ENCODE measurements at regions not wholly inside any gene's neighbourhood (a gene's known extent, or its start where the extent isn't known, plus 50 kb on each side); places are given as distances from the start of the nearest gene placed in this dataset.

DNA sequence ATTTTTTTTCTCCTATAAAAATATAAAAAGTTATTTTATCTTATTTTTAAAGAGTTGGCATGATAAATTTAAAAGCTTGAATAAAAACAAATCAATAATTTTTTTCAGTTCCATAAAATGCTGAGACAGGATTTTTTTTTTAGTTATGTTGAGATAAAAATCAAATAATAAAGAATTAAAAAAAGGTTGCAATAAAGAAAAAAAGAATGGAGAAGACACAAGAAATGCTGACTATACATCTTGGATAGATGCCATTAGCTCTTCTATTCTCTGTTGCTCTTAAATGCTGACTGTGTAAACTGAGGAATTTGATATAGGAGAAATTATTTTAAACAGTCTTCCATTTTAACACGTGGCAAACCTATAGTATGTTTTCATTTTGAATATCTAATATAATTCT, 2298.5 kb downstream of the MRPL39 start:
- Histone ChIP-seq H3K27me3 (ENCODE audit: control insufficient read depth, insufficient read depth, low read length) (no peaks in the 10 kb centered on the region), H3K4me3 (ENCODE audit: low read length) (no peak overlapping the region), H3K36me3 (ENCODE audit: control insufficient read depth, insufficient read depth, low read length) (no peaks in the 10 kb centered on the region), H3K4me1 (ENCODE audit: control insufficient read depth, insufficient read depth, low read length) (no peaks in the 10 kb centered on the region), H3K27ac (ENCODE audit: low read length) (no peak overlapping the region), H3K9me3 (ENCODE audit: control insufficient read depth, low read depth, low read length) (no peaks in the 10 kb centered on the region)
- WGBS (ENCODE audit: insufficient coverage, low lambda C conversion rate) = 44% methylated on average over 1 of the region's 1 CpG
- no peak for DNase-seq

- H3K27ac ChIP-seq (ENCODE audit: low read length) = no peak overlapping the region
- DNase-seq = no peak
- 0% methylated on average over 1 of the region's 1 CpG for WGBS (ENCODE audit: insufficient coverage, low lambda C conversion rate)
- H3K4me1 ChIP-seq (ENCODE audit: control insufficient read depth, insufficient read depth, low read length) = no peaks in the 10 kb centered on the region
- no peaks in the 10 kb centered on the region for H3K27me3 ChIP-seq (ENCODE audit: control insufficient read depth, insufficient read depth, low read length)
- no peaks in the 10 kb centered on the region for H3K36me3 ChIP-seq (ENCODE audit: control insufficient read depth, insufficient read depth, low read length)
- no peak overlapping the region for H3K4me3 ChIP-seq (ENCODE audit: low read length)
- H3K9me3 ChIP-seq (ENCODE audit: control insufficient read depth, low read depth, low read length) = no peaks in the 10 kb centered on the region
Measured at GRCh38 chr21:23307065-23307464, 2300.2 kb downstream of the MRPL39 start.

GRCh38 chr21:23292292-23292691, 2294.1 kb downstream of the NCAM2 start:
- 100% methylated on average over 1 of the region's 3 CpGs for WGBS (ENCODE audit: insufficient coverage, low lambda C conversion rate)
- Histone ChIP-seq H3K36me3 (ENCODE audit: control insufficient read depth, insufficient read depth, low read length) (no peaks in the 10 kb centered on the region), H3K27ac (ENCODE audit: low read length) (no peak overlapping the region), H3K4me1 (ENCODE audit: control insufficient read depth, insufficient read depth, low read length) (no peaks in the 10 kb centered on the region), H3K9me3 (ENCODE audit: control insufficient read depth, low read depth, low read length) (no peaks in the 10 kb centered on the region), H3K27me3 (ENCODE audit: control insufficient read depth, insufficient read depth, low read length) (no peaks in the 10 kb centered on the region), H3K4me3 (ENCODE audit: low read length) (no peak overlapping the region)
- DNase-seq = no peak

- peaks cover 2% of the 10 kb centered on the region for H3K9me3 ChIP-seq (ENCODE audit: control insufficient read depth, low read depth, low read length)
- no peaks in the 10 kb centered on the region for H3K36me3 ChIP-seq (ENCODE audit: control insufficient read depth, insufficient read depth, low read length)
- no peak overlapping the region for H3K27ac ChIP-seq (ENCODE audit: low read length)
- no peaks in the 10 kb centered on the region for H3K4me1 ChIP-seq (ENCODE audit: control insufficient read depth, insufficient read depth, low read length)
- H3K27me3 ChIP-seq (ENCODE audit: control insufficient read depth, insufficient read depth, low read length) = no peaks in the 10 kb centered on the region
- H3K4me3 ChIP-seq (ENCODE audit: low read length) = no peak overlapping the region
- WGBS (ENCODE audit: insufficient coverage, low lambda C conversion rate) = 100% methylated on average over 2 of the region's 2 CpGs
- no peak for DNase-seq
Measured at GRCh38 chr21:23281917-23282316, 2283.7 kb downstream of the NCAM2 start.

- Histone ChIP-seq H3K27ac (ENCODE audit: low read length) (no peak overlapping the region), H3K9me3 (ENCODE audit: control insufficient read depth, low read depth, low read length) (no peaks in the 10 kb centered on the region), H3K27me3 (ENCODE audit: control insufficient read depth, insufficient read depth, low read length) (no peaks in the 10 kb centered on the region), H3K36me3 (ENCODE audit: control insufficient read depth, insufficient read depth, low read length) (no peaks in the 10 kb centered on the region), H3K4me1 (ENCODE audit: control insufficient read depth, insufficient read depth, low read length) (no peaks in the 10 kb centered on the region), H3K4me3 (ENCODE audit: low read length) (no peak overlapping the region)
- DNase-seq = no peak
- no CpG with 5 or more reads among the region's 1 CpG for WGBS (ENCODE audit: insufficient coverage, low lambda C conversion rate)
Measured at GRCh38 chr21:23249760-23250159, 2251.6 kb downstream of the NCAM2 start.

DNA sequence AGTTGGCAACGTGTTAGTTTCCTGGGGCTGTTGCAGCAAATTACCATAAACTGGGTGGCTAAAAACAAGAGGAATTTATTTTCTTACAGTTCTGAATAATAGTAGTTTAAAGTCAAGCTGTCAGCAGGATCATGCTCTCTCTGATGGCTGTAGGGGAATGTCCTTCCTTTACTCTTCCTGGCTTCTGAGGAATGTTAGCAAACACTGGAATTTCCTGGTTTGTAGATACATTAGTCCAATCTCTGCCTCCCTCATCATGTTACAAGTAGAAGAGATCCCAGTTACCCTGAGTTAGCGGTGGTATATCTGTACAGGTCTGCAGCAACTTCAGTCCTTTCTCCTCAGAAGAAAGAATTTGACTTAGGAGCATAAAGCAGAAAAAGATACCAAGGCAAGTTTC, 2249.1 kb downstream of the NCAM2 start:
- Histone ChIP-seq H3K36me3 (ENCODE audit: control insufficient read depth, insufficient read depth, low read length) (no peaks in the 10 kb centered on the region), H3K9me3 (ENCODE audit: control insufficient read depth, low read depth, low read length) (no peaks in the 10 kb centered on the region), H3K27me3 (ENCODE audit: control insufficient read depth, insufficient read depth, low read length) (no peaks in the 10 kb centered on the region), H3K4me1 (ENCODE audit: control insufficient read depth, insufficient read depth, low read length) (no peaks in the 10 kb centered on the region), H3K27ac (ENCODE audit: low read length) (no peak overlapping the region), H3K4me3 (ENCODE audit: low read length) (no peak overlapping the region)
- DNase-seq = no peak
- WGBS (ENCODE audit: insufficient coverage, low lambda C conversion rate) = 80% methylated on average over 1 of the region's 2 CpGs

DNA sequence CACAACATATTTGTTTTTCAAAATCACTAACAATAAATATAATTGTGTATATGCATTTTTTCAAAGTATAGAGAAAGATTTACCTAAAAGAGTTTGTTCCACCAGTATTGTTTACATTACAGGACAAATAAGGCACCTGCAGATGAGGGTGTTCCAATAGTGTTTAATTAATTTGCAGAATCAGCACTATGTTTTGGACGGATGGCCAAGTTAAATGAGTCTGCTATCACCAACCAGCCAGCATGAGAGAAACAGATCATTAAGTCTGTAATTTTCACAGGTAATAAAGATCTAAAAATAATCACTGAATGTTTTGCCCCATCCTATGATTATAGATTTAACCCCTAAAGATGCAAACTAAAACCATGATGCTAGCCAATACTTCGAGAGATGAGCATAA, 2247.0 kb downstream of the NCAM2 start:
- Histone ChIP-seq H3K27ac (ENCODE audit: low read length) (no peak overlapping the region), H3K9me3 (ENCODE audit: control insufficient read depth, low read depth, low read length) (no peaks in the 10 kb centered on the region), H3K4me3 (ENCODE audit: low read length) (no peak overlapping the region), H3K36me3 (ENCODE audit: control insufficient read depth, insufficient read depth, low read length) (no peaks in the 10 kb centered on the region), H3K27me3 (ENCODE audit: control insufficient read depth, insufficient read depth, low read length) (no peaks in the 10 kb centered on the region), H3K4me1 (ENCODE audit: control insufficient read depth, insufficient read depth, low read length) (no peaks in the 10 kb centered on the region)
- 100% methylated on average over 1 of the region's 2 CpGs for WGBS (ENCODE audit: insufficient coverage, low lambda C conversion rate)
- DNase-seq = no peak

GRCh38 chr21:23223882-23224281, 2225.7 kb downstream of the NCAM2 start:
- 100% methylated on average over 1 of the region's 2 CpGs for WGBS (ENCODE audit: insufficient coverage, low lambda C conversion rate)

DNA sequence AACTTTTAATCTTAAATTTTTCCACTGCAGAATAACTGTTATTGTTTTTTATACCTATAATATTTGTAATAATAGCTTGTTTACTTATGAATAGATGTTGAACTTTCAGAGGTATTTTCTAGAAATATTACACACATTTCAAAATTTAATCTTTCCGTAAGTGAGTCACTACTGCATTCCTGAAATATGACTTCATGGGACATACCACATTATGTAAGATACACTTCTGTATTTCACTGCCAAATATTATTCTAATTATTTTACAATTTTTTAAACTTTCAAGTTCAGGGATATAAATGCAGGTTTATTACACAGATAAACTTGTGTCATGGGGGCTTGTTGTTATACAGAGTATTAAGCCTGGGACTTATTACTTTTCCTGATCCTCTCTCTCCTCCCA, 2220.5 kb downstream of the NCAM2 start:
- WGBS (ENCODE audit: insufficient coverage, low lambda C conversion rate) = 100% methylated on average over 1 of the region's 1 CpG
- Histone ChIP-seq H3K9me3 (ENCODE audit: control insufficient read depth, low read depth, low read length) (no peaks in the 10 kb centered on the region), H3K27ac (ENCODE audit: low read length) (no peak overlapping the region), H3K36me3 (ENCODE audit: control insufficient read depth, insufficient read depth, low read length) (no peaks in the 10 kb centered on the region), H3K4me1 (ENCODE audit: control insufficient read depth, insufficient read depth, low read length) (no peaks in the 10 kb centered on the region), H3K27me3 (ENCODE audit: control insufficient read depth, insufficient read depth, low read length) (no peaks in the 10 kb centered on the region), H3K4me3 (ENCODE audit: low read length) (no peak overlapping the region)
- no peak for DNase-seq

More at GRCh38 chr21:23223882-23224281, 2225.7 kb downstream of the NCAM2 start:
- Histone ChIP-seq H3K4me3 (ENCODE audit: low read length) (no peak overlapping the region), H3K27ac (ENCODE audit: low read length) (no peak overlapping the region), H3K4me1 (ENCODE audit: control insufficient read depth, insufficient read depth, low read length) (no peaks in the 10 kb centered on the region), H3K27me3 (ENCODE audit: control insufficient read depth, insufficient read depth, low read length) (no peaks in the 10 kb centered on the region), H3K36me3 (ENCODE audit: control insufficient read depth, insufficient read depth, low read length) (no peaks in the 10 kb centered on the region), H3K9me3 (ENCODE audit: control insufficient read depth, low read depth, low read length) (no peaks in the 10 kb centered on the region)
- no peak for DNase-seq

DNA sequence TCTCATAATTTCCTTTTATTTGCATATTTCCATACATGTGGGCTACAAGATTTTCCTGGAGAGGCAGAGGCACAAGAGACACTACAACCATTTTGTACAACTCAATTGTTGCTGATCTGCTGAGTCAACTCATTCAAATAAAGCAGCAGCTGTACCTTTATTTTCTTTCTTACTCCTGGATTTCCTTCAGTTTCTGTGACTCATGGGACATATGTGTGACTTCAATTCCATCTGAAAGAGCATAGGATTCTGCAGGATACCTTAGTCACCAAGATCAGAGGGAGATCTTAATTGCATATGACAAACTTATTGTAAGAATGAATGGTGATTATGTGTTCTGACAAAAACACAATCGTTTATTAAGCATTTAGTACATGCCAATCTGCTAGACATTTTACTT, 2219.4 kb downstream of the NCAM2 start:
- no peaks in the 10 kb centered on the region for H3K9me3 ChIP-seq (ENCODE audit: control insufficient read depth, low read depth, low read length)
- no peak overlapping the region for H3K4me3 ChIP-seq (ENCODE audit: low read length)
- H3K27ac ChIP-seq (ENCODE audit: low read length) = no peak overlapping the region
- 40% methylated on average over 1 of the region's 1 CpG for WGBS (ENCODE audit: insufficient coverage, low lambda C conversion rate)
- no peaks in the 10 kb centered on the region for H3K36me3 ChIP-seq (ENCODE audit: control insufficient read depth, insufficient read depth, low read length)
- no peaks in the 10 kb centered on the region for H3K4me1 ChIP-seq (ENCODE audit: control insufficient read depth, insufficient read depth, low read length)
- no peaks in the 10 kb centered on the region for H3K27me3 ChIP-seq (ENCODE audit: control insufficient read depth, insufficient read depth, low read length)
- DNase-seq = no peak

DNA sequence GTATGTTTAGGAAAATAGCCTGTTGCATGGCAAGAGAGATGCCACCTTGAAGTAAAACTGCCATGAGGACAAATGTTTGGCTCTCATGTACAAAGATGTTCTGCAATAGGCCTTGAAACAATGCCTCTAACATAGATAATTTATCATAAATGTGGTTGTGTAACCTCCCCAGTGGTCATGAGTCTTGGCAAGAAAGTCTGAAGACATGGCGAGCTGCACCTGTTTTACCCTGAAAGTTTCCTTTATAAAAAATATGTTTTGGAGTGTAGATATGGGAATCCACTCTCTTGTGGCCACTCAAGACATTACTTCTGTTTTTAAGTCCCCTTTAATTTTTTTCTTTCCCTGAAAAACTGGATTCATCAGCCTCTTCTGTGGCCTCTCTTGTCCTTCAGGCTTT, 2217.1 kb downstream of the NCAM2 start:
- H3K27ac ChIP-seq (ENCODE audit: low read length) = no peak overlapping the region
- no peak for DNase-seq
- no peaks in the 10 kb centered on the region for H3K27me3 ChIP-seq (ENCODE audit: control insufficient read depth, insufficient read depth, low read length)
- H3K36me3 ChIP-seq (ENCODE audit: control insufficient read depth, insufficient read depth, low read length) = no peaks in the 10 kb centered on the region
- H3K9me3 ChIP-seq (ENCODE audit: control insufficient read depth, low read depth, low read length) = no peaks in the 10 kb centered on the region
- WGBS (ENCODE audit: insufficient coverage, low lambda C conversion rate) = 80% methylated on average over 1 of the region's 1 CpG
- H3K4me1 ChIP-seq (ENCODE audit: control insufficient read depth, insufficient read depth, low read length) = no peaks in the 10 kb centered on the region
- H3K4me3 ChIP-seq (ENCODE audit: low read length) = no peak overlapping the region

All from large intestine (tissue), 3 donors.